ENCODE measurements at regions not wholly inside any gene's neighbourhood (a gene's known extent, or its start where the extent isn't known, plus 50 kb on each side); places are given as distances from the start of the nearest gene placed in this dataset.

DNA sequence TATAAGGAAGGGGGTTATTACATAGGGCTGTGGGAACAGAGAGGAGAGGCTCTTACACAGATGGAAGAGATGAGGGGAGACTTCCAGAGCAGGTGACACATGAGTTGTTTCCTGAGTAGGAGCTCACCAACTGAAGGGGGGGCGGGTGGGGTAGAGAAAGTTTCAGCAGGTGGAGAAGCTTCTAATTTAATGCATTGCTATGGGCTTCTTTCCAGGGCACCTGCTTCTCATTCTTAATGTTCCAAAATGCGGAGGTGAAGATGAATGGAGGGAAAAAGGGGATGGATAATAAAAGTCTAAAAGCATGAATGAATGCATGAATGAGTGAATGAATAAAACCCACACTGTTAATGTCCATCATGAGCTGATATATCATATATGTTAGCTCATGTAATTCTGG, 439.0 kb upstream of the CCL2 start:
- TF ChIP-seq POLR2A (IDR thresholded peaks at IDR 0.05) (no peak), CTCF (IDR thresholded peaks at IDR 0.05) (no peak)
